T-helper 1 cell (primary cell): ENCODE measurements at regions not wholly inside any gene's neighbourhood (a gene's known extent, or its start where the extent isn't known, plus 50 kb on each side); places are given as distances from the start of the nearest gene placed in this dataset.

ENCODE experiments used
- DNase-seq, 5 donors: peaks; one replicate each; pipeline ENCODE4 v3.0.0-alpha.2; 2012 to 2020

DNA sequence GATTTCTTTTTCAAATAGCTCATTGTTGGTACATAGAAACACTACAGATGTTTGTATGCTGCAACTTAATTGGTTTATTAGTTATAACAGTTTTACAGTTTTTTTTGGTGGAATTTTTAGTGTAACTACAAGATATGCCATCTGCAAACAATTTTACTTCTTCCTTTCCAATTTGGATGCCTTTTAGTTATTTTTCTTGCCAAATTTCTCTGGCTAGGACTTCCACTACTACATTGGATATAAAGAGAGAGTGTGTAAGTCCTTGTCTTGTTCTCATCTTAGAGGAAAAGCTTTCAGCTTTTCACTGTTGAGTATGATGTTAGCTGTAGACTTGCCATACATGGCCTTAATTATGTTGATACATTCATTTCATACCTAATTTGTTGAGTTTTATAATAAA lies 143.6 kb upstream of the EOMES start:
- DNase-seq, result no peak

DNA sequence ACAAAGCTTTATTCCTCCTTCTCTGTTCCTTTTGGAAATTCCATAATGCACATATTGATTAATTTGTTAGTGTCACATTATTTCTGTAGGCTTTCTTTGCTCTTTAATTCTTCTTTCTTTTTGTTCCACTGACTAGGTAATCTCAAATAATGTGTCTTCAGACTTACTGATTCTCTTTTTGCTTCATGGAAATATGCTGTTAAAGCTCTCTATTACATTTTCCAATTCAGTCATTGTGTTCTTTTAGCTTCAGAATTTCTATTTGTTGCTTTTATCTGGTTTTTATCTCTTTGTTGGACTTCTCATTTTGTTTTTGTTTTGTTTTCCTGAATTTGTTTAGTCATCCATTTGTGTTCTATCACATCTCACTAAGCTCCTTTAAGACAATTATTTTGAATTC lies 147.0 kb upstream of the EOMES start:
- no peak for DNase-seq

DNA sequence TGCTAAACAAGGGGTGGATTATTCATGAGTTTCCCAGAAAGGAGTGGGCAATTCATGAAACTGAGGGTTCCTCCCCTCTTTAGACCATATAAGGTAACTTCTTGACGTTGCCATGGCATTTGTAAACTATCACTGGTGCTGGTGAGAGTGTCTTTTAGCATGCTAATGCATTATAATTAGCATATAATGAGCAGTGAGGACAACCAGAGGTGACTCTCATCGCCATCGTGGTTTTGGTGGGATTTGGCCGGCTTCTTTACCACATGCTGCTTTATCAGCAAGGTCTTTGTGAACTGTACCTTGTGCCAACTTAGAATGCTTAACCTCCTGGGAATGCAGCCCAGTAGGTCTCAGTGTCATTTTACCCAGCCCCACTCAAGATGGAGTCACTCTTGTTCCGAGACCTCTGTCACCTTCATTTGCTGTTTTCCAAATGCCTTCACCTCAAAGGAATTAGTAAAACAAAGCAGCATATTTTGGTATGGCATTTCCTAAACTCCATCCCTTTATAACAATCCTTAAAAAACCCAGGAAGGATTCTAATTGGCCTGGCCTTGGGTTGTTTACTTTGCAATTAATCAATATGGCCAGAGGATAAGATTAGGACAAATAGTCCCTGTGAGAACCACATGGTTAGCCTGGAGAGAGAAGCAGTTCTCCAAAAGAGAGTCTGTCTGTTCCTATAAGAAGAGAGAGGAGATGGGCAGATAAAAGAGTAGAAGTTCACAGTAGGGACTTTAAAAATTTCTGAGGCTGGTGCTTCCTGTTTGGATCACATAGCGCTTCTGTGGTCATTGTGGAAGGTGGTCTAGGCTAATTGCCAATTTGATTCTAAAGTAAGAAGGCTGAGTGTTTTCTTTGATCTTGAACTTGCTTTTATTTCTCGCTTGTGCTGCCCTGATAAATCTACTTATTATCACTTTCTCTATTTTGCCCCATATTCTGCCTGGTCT lies 155.2 kb upstream of the EOMES start:
- DNase-seq, result no peak

GRCh38 chr3:27878014-27878383 lies 155.9 kb upstream of the EOMES start:
- DNase-seq, result no peak

- peak in 4 of 5 donors; percentile 12 to 40 (median 24) for DNase-seq
Observed at GRCh38 chr3:27880969-27881892, 159.1 kb upstream of the EOMES start.

DNA sequence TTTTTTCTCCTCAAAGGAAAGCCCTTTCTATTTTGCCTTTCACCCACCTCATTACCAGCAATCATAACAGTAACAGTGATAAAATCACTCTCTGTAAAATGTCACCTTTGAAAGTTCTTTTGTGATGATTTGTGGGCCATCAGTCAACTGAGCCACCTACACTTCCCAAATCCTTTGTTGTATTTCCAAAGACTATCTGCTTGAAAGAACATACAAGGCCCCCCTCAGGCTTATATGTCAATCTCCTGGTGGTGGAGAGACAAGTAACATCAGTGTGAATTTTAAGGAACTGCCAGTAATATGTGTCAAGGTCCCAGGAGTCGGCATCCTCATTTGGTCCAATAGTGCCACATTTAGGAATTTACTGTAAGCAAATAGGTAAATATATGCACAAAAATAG lies 161.1 kb upstream of the EOMES start:
- no peak for DNase-seq

GRCh38 chr3:27885641-27886040 lies 163.5 kb upstream of the EOMES start:
- no peak for DNase-seq

- DNase-seq, result no peak
Observed at GRCh38 chr3:27888562-27888961, 166.4 kb upstream of the EOMES start.

DNA sequence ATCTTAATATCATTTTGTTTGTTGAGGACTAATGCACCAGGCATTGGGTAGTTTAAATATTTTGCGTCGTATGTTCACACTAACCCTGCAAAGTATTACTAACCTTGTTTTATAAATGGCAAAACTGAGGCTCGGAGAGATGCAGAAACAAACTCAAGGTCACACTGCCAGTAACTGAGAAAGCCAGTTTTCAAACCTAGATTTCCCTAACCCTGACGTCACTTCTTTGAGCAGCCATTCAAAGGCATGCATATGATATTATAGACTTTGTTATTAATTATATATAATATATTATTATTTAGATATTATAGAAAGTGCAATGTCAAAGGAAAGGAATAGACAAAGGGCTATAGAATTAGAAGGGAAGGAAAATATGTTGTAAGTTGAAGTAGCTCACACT lies 167.6 kb upstream of the EOMES start:
- no peak for DNase-seq

DNA sequence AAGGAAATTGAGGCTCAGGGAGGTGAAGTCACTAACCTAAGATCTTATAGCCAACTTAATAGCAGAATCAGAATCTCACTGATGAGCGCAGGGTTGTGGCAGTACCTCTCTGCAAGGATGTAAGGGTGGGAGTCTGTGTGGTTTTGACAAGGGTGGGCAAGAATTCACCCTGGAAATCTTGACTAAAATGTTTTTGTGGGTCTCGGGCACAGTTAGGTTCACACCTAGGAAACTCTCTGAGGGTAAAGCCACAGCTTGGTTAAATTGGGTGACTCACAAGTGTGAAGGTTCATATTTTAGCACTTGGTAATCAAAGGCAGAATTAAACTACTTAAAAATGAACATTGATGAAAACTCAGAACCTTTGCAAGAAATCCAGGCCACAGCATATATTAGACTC lies 178.2 kb upstream of the EOMES start:
- peak in 1 of 5 donors; percentile 12 for DNase-seq

DNA sequence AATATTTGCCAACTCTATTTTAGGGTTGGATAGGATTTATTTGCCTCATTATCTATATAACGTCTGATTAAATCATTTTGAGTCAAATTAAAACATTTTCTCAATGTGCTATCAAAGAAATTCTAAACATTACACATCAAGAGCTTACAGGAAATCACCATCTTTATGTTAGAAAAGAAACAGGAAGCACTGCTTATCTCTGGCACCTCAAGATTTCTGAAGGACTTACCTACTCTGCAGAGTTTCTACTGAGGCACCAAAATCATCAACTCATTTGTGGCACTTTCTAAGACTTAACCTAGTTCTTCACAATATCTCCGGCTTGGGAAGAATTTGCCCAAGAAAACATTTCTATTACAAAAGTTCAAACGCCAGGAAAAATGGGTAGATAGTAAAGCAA lies 181.3 kb upstream of the EOMES start:
- DNase-seq, result peak in 1 of 5 donors; percentile 23

DNA sequence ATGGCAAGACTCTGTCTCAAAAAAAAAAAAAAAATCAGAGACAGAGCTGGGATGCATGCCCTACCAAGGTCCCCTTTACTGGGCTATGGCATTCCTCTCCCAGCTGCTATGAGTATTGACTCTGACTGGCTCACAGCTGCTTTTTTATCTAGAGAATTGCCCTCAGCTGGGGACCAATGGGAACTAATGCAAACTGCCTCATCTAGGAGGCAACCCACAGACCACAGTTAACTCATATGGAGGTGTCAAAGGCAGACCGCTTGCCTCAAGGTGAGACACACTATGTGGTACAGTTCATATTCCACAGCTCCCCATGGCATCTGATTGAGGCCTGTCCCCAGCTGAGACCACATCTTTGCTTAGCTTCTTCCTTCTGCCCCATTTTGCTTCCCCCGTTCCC lies 183.5 kb upstream of the EOMES start:
- DNase-seq, result no peak

DNA sequence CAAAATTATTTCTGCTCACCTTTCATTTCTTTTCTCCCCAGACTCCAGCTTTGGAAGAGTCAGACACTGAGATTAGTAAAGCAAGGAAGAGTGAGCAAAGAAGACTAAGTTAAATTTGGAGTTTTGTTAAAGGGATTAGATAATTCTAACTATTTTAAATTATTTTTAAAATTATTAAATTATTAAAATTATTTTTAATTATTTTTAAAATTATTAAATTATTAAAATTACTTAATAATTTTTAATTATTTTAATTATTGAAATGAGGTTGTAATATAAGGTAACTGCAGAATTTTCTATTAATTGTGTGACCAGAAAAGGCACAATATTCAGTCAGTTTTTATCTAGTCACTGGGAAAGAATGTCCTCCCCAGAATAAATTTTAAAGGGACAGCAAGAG lies 185.0 kb upstream of the EOMES start:
- DNase-seq, result no peak

GRCh38 chr3:27907929-27908328 lies 185.8 kb upstream of the EOMES start:
- DNase-seq, result no peak

DNA sequence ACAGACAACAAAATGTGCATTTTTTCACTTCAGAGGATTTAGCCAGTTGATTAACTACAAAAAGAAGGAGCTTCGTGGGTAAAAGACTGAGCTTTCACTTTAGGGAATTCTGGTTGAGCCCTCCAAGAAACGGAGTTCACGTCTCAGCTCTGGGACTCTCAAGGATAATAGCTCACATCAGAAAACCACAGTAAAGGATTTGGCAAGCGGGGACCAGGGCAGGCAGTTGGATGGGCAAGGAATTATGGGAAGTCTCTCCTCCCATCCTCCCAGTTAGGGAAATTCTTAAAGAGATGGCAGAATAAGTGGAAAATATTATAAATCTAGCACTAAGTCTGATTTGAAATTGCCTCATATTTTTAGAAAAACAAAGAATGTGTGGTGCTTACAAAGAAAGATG lies 188.3 kb upstream of the EOMES start:
- DNase-seq, result no peak

GRCh38 chr3:27914199-27914598 lies 192.1 kb upstream of the EOMES start:
- DNase-seq, result no peak

DNA sequence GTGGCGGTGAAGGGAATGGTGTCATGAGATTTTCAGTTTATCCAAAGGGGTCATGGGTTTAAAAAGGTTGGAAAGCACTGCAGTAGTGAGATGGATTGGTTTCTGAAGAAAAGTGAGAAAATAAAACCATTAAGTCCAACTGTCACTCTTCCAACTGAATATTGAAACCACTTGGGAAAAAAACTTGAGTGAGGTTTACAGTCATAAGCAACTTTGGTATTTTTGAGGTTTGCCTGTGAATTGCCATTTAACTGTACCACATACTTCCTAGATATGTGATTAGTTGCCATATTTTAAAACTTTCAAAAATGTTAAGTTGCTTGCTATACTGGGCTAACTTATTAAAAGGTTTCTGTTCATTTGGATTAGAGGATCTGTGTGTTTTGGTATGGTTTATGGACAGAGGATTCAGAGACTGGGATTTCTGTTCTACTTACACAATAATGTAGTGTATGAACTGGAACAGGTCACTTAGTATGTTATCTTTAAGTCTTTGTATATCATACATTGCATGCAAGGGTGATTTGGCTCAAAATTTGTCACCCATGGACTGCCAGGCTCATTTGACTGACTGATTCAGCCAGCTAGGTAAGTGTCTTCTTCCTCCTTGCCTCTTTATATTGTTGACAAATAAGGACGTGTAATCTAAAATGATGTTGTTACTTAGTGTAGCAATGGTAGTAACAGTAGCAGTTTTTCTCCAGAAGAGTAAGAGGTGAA lies 201.4 kb upstream of the EOMES start:
- DNase-seq, result no peak

GRCh38 chr3:27927882-27928281 lies 205.8 kb upstream of the EOMES start:
- no peak for DNase-seq

- no peak for DNase-seq
Observed at GRCh38 chr3:27930052-27930602, 208.0 kb upstream of the EOMES start.

DNA sequence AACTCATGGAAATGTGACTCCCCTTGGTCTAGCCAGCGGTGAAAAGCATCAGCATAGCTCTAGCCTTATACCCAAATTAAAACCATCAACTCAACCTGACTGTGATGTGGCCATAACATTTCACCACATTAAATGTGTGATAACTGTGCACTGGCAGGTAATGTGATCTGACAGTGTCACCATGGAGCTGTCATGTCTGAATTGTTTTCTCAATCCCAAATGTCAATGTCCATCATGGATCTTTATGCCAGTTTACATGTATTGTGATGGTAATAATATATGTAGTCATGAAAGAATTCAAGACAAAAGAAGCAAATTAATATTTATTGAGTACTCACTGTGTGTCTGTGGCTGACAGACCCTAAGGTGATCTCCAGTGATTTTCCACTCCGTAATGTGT lies 213.4 kb upstream of the EOMES start:
- no peak for DNase-seq

- DNase-seq, result no peak
Observed at GRCh38 chr3:27939521-27939920, 217.4 kb upstream of the EOMES start.

DNA sequence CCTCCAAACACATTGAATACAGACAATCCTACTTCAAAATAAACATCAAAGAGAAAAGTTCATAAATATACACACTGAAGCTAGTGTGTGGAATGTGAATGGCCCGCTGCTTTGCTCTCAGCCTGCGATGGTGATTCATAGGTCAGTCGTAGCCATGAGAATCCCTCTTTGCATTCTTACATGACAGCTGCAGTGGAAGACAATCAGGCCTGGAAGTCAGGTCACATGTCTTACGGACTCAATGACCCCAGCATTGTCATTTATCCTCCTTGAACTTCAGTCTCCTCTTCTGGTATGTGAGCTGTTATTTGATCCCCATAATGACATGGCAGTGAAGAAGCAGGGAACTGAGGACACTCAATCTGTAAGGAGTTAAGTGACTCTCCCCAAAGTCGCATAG lies 217.8 kb upstream of the EOMES start:
- DNase-seq, result no peak

DNA sequence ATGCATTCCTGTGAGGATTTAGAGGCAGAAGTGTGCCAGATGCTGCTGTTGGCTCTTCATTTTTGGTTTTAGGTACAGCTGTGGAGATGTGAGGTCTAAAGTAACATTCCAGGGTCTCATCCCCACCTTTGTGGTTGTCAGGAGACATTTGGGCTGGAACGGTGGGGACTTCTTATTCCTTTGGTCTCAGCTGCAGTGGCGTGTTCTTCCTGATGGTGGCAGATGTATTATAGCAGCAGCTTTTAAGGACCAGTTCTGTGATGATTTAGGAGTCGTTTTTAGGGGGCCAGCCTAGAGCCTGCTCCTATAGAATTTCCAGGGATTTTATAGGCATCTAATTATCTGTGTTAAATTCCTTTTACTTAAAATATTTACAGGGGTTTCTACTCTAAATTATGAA lies 221.0 kb upstream of the EOMES start:
- DNase-seq, result no peak
